HG03575 (cell line): ENCODE measurements at regions not wholly inside any gene's neighbourhood (a gene's known extent, or its start where the extent isn't known, plus 50 kb on each side); places are given as distances from the start of the nearest gene placed in this dataset.

ENCODE experiments used
- ATAC-seq: cut with Tn5 transposase; IDR thresholded peaks from one replicate; pipeline ENCODE4 v1.9.1; 2021; ENCODE audit not compliant: unreplicated experiment, insufficient number of reproducible peaks, low FRiP score; ENCODE audit errors: extremely low read depth

DNA sequence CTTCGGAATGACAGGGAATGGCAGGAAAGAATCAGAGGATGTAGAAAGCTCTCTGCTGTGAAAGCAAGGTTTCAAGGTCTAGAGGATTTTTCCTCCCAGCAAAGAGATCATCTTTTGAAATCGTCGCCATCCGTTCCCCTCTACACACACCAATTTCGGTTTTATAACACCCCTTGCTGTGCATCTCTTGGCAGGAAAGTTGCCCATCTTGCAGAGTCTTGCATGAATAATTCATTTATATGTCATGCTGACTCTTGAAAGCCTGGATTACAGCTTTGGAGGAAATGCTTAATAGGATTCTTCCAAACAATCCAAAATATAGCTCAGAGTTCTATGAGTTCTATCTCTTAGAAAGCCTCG lies 262.7 kb downstream of the CHL1 start:
- no peak for ATAC-seq

DNA sequence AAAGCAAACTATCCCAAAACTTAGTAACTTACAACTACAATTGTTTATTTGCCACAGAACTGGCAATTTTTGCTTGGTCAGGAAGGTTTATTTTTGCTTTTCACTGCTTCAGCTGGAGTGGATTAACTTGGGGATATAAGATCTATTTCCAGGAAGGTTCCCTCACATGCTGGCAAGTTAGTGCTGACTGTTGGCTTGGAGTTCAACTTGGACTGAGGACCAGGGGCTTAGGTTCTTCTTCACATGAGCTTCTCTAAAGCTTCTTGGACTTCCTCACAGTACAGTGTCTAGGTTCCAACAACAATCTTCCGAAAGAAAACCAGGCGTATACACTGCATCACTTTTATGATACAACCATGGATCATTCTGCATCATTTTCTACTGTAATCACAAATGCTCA lies 264.4 kb downstream of the CHL1 start:
- no peak for ATAC-seq

DNA sequence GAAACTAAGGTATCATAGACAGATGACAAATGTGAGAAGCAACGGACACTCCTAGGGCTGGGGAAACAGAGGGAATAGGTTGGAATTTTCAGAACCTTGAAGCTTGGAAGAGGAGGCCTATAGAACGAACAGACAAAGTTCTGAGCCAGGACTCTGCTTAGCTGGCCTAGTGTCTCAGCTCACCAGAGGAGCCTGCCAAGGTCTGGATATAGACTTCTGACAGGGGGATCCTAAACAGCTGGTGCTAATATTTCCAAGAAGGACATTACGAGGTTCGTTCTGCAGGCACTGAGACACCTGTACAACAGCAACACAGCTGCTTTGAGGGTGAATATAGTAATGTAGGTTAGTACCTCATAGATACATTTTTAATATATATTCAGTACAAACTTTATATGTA lies 266.3 kb downstream of the CHL1 start:
- no peak for ATAC-seq

DNA sequence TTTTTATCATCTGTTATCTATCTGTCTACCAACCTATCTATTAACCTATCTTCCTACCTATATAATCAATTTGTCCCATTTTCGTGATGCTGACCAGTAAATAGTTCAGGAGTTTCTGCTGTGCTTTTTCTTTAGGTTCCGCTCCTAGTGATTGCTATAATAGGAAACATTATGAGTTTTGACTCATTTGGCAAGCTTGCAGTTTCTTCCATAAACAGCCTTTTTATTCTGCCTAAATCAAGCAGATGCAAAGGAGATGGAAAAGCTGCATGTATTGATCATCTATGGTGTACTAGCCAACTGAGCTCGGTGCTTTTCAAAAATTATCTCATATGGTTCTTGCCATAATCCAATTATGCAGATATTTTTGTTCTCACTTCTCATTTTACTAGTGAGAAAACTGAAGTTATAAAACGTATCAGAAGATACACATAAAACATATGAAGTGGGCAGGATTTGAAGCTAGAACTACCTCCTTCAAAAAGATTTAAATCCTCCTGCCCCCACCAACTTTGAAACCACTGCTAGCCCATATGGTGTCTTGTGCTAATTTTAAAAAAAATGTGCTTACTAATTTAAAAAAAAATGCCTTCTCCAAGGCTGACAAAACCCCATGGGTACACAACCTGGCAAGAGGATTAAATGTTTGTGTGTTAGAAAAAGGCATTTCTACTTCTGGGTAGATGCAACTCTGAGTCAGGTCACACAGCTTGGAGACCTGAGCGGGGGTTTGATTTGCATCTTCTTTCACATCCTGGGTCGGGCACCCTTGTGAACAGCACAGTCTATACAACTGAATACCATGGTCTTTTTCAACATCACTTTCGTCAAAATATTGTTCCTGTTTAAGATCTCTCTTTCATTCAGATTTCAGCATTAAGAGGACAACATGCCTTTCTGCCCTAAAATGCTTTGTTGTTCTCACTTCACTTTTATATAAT lies 267.0 kb downstream of the CHL1 start:
- peak; percentile 99 for ATAC-seq

DNA sequence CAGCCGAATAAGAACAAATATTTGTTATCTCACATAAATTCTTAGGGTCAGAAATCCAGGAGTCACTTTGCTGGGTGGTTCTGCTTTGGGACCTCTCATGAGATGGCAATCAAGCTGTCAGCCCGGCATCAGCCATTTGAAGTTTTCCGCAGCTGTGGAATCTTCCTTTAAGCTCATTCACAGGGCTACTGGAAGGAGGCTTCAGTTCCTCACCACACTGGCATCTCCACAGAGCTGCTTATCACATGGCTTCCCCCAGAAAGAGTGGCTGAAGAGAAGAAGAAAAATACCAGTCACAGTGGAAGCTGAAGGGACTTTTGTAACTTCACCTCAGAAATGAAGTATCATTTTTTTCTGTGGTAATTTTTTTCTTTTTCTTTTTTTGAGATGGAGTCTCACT lies 267.7 kb downstream of the CHL1 start:
- ATAC-seq: no peak

DNA sequence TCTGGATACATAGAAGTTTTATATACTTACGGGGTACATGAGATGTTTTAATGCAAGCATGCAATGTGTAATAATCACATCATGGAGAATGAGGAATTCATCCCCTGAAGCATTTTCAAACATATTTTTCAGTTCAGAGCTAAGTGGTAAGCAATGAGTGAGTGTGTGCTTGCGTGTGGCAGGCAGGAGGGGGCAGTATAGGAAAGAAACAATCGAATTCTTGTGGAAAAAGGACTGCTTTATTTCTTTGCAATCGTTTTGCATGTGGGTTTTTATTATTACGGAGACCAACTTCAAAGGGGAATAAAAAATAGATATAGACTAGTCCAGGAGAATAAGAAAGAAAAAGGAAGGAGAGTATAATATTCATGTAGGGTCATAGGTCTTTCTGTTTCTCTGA lies 271.6 kb downstream of the CHL1 start:
- no peak for ATAC-seq

DNA sequence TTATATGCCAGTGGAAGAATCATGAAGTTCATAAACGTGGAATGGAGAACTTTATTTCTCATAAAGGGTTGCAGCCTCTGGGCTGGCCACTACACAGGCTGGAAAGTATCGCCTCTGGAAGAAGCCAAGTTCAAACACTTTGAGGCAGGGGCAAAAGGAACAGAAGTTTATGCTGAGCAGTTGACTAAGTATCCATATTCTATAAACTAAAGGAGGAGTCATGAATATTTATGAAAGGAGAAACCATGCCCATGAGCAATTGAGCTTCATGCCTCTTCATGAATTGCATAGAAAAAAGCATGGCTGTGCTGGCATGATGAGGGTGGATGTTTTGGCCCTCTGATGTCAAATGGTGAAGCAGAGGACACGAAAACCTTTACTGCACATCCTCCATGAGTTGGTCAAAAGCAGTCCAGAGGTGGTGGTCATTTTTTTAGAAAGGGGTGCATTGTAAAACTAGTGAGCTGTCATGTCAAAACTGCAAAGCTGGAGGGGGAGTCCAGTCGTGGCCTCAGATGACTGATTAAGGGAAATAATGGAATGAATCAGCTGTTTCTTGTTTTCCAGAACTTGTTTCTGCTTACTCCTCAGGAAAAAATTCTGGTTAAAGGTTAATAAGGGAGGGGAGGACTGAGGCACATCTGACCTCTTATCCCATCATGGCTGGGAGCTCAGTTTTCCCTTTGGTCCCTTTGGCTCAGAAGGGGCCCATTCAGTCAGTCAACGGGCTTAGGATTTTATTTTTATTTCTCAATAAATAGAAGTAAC lies 276.7 kb downstream of the CHL1 start:
- no peak for ATAC-seq

DNA sequence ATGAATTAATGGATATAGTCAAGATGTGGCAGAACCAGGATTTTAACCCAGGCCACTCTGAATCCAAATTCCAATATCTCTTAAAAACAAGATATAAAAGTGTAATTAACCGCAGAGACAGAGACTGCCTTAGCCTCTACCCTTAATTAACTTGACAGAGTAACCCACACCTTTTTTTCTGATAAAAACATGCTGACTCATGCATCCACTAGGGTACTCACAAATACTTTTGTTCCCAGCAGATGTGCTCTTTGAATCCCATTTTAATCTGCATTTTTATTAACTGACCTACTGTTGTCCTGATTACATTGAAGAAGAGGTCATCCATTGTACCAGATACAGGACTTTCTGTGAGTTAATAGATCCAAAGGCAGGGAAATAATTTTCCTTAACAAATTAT lies 278.3 kb downstream of the CHL1 start:
- ATAC-seq: no peak

DNA sequence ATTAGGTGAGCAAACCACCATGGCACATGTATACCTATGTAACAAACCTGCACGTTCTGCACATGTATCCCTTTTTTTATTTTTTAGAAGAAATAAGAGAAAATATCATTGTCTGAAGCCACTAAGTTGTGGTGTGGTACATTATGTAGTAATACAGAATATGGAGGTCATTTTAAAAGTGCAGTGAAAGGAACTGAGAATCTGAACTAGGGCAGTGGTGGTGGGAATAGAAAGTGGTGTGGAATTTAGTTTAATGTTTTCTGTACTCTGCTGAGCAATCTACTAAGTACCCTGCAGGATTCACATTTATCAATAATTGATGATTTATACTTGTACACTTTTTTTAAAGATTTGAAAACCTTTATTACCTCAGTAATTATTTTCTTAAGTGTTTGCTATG lies 283.5 kb downstream of the CHL1 start:
- ATAC-seq: peak; percentile 51

DNA sequence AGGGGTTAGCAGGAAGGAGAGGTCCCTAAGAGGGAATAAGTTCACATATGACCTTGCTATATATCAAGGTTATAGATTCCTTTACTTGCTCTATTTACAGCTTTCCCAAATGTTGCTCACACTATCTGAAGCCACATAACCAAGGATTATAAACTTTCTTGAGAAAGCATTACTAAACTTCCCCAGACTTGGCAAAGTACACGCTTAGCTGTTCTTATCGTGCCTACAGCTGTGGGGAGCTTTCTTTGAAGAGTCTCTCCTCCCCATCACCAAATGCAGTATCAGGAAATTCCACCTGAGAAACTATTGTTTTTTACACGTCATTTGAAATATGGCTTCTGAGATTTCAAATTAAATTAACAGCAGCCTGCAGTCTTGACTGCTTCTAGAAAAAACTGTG lies 284.5 kb downstream of the CHL1 start:
- ATAC-seq: no peak

DNA sequence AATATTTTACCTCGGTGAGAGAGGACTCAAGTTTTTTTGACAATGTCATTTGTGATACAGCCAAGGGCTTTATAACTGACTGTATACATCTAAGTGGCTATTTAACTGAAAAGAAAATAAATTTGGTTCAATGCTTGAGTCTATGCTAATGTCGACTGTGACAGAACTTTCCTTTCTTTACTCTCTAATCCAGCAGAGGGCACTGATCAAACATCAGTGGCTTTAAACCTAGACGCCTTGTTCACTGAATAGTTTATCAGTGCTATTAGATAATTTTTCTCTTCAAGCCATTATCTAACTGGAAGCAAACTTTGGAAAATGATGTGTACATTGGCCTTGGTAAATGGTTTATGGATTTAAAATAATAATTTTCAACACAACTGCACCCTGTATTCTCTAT lies 285.1 kb downstream of the CHL1 start:
- peak; percentile 51 for ATAC-seq

DNA sequence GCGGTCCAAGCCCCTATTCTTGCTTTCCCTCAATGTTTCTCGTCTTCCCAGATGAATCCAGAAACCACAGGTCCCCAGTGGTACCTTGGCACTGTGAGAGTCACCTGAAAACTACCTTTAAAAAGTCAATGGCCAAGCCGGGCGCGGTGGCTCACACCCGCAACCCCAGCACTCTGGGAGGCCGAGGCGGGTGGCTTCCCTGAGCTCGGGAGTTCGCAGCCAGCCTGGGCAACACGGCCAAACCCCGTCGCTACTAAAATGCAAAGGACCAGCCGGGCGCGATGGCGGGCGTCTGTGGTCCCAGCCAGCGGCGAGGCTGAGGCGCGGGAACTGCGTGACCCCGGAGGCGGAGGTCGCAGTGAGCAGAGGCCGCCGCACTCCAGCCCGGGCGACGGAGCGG lies 285.9 kb downstream of the CHL1 start:
- no peak for ATAC-seq

DNA sequence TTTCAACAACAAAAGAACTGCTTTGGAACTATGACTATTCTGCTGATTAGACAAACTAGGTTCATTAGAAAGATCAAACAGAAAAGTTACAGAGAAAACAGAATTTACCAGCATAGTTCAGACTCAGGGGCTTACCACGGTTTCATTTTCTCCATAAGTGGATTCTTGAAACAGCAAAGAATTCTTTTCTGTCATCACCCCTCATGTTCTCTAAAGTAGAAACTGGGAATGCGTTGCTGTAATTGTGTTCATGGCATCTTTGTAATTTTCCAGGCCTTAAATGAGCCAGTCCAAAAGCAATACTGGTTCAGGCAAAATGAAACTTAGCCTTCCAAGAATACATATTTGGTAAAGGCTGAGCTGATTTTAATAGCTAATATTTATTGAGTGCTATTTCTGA lies 287.8 kb downstream of the CHL1 start:
- no peak for ATAC-seq

DNA sequence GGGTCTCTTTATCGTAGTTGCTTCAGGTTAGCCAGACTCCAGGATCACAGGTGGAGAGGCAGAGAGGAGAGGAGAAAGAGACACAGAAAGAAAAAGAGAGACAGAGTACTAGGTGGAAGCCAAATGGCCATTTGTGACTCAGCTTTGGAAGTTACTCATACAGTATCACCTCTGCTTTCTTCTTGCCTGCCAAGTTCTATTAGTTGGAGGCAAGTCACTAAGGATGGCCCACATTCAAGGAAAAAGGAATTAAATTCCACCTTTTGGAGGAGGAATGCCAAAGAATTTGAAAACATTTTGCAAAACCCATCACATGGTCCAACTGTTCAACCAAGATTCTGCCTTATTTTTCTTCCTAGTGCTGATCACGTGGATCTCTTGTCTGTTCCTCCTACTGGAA lies 291.1 kb downstream of the CHL1 start:
- ATAC-seq: no peak

DNA sequence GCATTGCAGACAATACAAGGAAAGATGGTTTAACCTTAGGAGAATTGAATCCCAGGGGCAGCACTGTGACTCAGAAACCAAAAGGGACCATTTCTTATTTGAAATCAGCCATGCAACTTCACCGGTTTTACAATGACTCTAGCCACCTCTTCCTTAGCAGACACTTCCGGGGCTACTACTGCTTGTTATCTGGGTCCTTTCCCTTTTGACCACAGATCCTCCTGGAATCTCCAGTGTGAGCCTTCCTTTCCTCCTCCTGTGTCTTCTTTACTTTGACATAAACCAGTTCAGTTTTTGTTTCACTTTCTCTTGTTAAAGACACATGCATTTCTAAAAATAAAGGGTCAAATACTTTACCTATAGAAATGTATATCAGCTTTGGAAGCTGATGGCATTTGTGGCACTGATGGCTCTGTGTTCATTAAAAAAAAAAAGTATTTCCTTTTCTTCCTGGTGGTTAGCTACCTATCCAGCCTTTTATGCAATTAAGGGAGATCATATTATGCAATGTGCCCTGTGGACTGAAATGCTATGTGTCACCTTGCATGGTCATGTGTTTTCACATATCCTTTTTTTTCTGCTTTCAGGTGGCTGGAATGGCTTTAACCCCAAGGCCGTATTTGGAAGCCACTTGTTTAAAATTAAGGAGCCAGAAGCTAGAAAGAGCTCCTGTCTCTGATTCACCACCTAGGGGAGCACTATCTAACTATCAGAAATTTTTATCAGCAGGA lies 296.2 kb downstream of the CHL1 start:
- peak; percentile 60 for ATAC-seq

DNA sequence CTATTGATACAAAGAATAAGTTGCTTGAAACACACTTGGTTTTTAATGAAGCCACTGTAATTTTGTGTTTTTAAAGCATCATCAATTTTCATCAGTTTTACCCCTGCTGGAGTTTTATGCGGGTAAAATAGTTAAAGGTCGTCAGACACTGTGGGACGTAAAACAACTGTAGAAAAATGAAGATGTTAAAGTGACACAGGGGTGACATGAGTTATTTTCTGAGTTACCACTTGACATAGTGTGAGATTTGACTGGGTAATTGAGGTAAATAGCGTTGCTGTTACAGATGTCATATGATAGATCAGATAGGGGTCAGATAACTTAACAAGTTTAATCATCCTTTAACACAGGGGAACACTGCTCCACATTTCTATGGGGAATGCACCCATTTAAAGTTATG lies 297.6 kb downstream of the CHL1 start:
- ATAC-seq: no peak

DNA sequence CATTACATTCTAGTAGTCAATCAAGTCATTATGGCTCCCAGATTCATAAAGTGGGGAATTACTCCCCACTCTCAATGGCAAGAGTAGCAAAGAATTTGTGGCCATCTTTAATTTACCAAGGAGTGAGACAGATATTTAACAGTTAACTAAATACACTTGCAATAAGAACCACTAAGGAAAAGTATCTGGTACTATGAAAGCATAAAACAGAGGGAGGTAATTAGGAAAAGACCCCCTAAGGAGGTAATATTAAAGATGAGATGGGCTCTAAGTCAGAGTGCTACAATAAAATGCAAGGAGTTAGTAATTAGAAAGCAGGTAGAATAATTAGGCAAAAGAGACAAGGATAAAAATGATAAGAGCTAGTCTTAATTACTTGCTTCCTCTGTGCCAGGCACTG lies 301.9 kb downstream of the CHL1 start:
- ATAC-seq: no peak

DNA sequence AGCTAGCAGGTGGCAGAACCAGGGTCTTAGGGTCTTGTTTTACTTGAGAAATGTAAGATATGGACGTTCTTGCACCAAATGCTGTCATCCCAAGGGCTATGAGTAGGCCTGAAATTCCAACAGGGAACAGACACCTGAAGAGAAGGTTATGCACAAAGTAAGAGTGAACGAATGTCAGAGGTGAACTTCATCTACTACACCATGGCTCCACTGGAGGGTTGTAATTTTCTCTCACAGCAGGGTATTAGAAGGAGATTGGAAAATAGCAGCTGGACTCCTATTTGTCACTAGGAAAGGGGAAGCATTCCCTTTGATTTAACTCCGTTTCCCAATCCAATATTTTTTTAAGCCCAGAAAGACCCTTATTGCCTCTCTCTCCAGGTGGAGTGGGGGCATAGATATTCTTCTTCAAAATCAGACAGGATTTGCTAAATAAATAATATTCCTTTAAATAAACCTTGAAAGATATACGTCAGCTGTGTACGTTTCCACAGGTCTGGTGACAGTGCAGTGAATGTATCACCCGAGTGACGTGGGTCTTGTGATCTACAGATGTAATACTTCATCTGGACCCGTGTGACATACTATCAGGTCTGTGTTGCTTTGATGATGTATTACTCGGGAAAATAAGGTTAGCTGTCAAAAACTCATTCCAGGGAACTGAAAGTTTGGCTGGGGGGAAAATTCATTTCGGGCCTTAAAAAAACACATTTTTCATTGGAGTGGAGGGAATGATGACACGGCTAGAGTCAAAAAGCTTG lies 302.6 kb downstream of the CHL1 start:
- no peak for ATAC-seq

DNA sequence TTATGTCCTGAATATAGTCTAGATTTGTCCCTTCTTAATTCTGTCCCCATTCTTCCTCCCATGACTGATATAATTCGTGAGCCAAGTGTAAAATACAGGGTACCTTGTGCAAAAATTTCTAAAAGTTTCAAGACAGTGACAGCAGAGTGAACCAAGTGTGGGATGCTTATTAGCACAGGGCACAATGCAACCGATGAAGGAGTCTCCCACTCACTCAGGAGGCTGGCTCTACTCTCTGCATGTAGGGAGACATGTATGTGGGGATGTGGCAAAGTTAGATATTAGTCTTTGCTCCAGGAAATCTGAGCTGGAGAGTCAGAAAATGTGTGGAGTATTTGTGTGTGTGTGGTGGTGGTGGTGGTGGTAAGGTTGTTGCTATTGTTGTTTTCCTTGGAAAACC lies 305.9 kb downstream of the CHL1 start:
- ATAC-seq: no peak
